T1000 (cell line): ENCODE measurements at regions not wholly inside any gene's neighbourhood (a gene's known extent, or its start where the extent isn't known, plus 50 kb on each side); places are given as distances from the start of the nearest gene placed in this dataset.
"Not testable (repeated sequence)": the region's sequence is repeated elsewhere in the genome, so short reads cannot be mapped to it uniquely, and the experiment has no call there.

Experiments
- DNase-seq: peaks from one replicate; lab custom pipeline; 2025; ENCODE audit warnings: mixed read lengths; lab: John Stamatoyannopoulos, UW

- DNase-seq, result no peak
These were observed 659.1 kb downstream of the TDRD15 start for GRCh38 chr2:21782866-21783265.

GRCh38 chr2:21787941-21788340 is 664.2 kb downstream of the TDRD15 start:
- no peak for DNase-seq

GRCh38 chr2:21790311-21790710 is 666.5 kb downstream of the TDRD15 start:
- not testable (repeated sequence) for DNase-seq

DNA sequence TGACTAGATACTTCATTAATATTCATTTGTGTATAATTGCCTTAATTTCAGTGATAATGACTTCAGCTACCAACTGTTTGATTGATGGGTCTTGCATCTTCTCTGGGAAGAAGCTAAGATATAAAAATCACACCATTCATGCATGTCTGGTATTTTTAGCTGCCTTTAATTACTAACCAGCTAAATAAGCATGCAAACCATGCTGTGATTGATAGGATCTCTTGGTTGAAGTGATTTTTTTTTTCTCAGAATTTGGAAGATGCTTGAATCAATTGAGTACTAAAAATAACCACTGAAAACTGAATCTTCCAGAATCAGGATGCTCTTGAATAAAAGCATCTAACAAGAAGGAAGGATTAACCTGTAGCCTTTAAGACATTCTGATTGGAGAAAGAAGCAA is 668.8 kb downstream of the TDRD15 start:
- DNase-seq, result no peak

DNA sequence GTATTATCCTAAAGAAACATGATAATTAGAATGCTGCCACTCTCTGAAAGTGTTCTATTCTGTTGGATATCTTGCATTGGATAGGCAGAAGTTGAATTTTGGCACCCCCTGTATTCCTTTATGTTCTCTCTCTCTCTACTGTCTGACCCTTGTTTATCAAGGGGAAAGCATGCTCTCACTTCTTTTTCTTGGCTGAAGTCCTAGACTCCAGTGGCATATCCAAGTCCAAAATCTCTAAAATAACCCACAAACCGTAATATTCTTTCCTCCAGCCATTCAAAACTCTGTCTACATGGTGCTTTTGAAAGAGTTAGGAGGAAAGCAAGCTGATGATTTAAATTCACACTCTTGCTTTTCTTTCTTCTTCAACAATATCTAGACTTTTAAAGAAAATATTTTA is 669.7 kb downstream of the TDRD15 start:
- no peak for DNase-seq

DNA sequence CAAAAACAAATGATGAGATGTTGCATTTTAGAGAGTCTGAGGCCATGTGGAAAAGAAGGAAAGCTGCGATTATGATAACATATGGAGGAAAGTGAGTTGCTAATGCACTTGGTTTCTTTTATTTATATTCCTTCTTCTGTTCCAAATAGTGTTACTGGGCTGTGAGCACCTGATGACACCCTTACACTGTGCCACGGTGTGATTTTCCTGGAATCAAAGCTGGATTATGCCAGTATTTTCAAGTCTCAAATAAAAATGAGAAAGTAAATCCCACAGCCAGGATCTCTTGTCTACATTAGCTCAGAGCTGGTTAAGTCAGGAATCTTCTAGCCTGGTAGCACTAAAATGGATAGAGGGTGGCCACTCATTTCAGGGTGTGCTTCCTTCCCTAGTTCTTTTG is 670.8 kb downstream of the TDRD15 start:
- DNase-seq, result no peak

DNA sequence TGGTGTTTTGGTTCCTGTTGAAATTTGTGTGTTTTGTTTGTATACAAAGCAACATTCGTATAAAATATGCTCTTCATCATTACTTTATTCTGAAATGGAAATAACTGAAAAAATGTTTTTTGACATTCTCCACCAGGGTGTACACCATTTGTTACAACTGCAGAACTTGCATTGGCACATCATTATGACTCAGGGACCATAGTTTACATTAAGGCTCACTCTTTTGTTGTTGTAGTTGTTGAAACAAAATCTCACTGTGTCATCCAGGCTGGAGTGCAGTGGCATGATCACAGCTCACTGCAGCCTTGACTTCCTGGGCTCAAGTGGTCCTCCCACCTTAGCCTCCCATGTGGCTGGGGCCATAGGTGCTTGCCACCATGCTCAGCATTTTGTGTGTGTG is 676.6 kb downstream of the TDRD15 start:
- DNase-seq, result no peak

DNA sequence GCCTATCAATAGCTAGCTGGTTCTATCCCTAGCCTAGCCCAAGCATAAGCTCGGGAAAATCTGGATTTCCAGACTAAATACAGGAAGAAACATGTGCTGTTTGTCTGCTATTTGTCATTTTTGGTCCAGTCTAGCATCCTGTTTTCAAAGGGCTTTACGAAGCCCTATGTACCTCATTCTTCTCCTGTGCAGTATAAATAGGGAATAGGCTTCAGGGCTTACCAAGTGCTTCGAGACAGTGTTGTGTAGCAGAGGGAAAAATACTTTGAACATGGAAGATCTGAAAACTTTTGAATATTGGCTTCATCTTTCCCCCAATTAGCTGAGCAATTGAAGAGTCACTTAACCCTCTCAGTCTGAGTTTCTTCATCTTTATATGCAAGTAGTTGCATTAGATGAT is 679.8 kb downstream of the TDRD15 start:
- DNase-seq, result no peak

- no peak for DNase-seq
These were observed 680.4 kb downstream of the TDRD15 start for GRCh38 chr2:21804151-21804550.

- no peak for DNase-seq
These were observed 687.8 kb downstream of the TDRD15 start for GRCh38 chr2:21811541-21811940.

GRCh38 chr2:21812766-21813165 is 689.0 kb downstream of the TDRD15 start:
- no peak for DNase-seq

DNA sequence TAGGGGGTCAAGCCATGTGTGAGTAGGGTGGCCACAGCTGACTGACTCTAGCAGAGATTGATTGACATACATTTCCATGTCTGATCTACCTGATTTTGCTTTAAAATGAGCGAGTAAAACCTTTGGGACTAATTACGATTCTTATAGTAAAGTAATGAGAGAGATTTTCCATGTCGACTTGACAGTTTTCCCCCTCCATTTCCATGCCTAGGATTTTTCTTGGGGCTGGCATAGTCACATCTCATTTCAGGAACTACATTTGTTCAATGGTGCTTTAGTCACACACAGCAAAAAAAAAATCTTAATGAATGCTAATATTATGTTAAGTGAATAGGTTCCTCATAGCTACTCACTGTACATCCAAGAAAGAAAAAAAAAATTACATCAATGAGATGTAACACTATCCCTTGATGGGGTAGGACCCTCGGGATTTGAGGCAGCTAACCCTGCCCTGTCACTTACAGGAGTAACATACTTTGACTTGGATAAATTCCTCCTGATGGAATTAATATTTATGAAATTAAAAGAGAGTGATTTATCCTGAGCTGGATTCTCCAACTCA is 690.9 kb downstream of the TDRD15 start:
- DNase-seq, result no peak

DNA sequence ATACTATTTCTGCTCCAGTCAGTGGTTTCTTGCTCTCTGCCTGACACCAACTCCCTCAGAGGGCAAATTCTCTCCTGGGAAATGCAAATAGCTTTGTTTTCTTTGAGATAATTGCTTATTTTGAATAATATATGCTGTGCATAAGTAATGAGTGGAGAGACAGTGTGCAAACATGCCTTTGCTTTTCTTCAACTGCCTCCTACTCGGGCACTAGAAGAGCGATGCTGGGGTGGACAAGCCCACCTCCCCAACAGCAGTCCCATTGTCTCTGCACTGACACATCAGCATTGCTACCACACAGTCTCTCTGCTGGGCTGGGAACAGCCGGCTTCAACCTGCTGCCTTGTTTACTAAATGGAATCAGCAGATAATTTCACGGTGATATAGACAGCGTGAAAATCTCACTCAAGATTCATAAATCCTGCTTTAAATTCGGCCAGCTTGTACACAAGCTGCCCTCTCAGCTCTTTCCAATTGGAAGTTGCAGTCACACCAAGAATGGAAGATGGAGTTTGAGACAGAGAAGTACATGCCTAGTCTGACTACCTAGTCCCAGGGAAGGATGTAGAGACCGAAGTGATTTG is 694.5 kb downstream of the TDRD15 start:
- DNase-seq, result no peak

GRCh38 chr2:21819454-21819853 is 695.7 kb downstream of the TDRD15 start:
- no peak for DNase-seq

DNA sequence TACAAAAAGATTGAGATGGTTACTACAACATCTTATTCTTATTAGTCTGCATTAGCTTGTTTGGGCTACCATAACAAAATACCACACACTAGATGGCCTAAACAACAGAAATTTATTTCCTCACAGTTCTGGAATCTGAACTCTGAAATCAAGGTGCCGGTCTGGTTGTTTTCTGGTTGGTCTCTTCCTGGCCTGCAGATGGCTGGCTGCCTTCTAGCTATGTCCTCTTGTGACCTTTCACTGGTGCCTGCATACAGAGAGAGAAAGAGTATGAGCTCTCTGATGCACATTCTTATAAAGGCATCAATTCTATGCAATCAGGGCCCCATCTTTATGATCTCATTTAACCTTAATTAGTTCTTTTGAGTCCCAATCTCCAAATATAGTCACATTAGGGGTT is 696.5 kb downstream of the TDRD15 start:
- no peak for DNase-seq

- no peak for DNase-seq
These were observed 698.0 kb downstream of the TDRD15 start for GRCh38 chr2:21821672-21822227.

DNA sequence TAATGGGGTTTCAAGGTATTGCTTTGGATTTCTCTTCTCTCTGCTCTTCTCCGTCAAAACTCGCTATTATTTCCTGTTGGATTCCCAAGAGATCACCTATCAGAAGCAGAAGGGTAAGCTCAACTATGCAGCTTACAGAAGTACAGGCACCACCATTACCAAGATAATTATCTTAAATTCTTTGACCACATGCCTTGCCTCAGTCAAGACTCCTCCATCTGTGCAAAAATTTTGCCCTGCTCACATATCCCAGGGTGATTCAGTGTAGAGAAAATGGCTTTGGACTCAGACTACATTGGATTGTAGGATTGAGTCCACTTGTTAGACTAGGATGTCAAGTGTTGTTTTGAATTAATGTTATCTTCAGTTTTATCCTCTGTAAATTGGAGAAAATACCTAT is 698.7 kb downstream of the TDRD15 start:
- no peak for DNase-seq

- no peak for DNase-seq
These were observed 710.0 kb downstream of the TDRD15 start for GRCh38 chr2:21833767-21834166.

- no peak for DNase-seq
These were observed 712.5 kb downstream of the TDRD15 start for GRCh38 chr2:21836261-21836660.

GRCh38 chr2:21836719-21837118 is 713.0 kb downstream of the TDRD15 start:
- DNase-seq, result no peak

- no peak for DNase-seq
These were observed 713.6 kb downstream of the TDRD15 start for GRCh38 chr2:21837168-21837960.

DNA sequence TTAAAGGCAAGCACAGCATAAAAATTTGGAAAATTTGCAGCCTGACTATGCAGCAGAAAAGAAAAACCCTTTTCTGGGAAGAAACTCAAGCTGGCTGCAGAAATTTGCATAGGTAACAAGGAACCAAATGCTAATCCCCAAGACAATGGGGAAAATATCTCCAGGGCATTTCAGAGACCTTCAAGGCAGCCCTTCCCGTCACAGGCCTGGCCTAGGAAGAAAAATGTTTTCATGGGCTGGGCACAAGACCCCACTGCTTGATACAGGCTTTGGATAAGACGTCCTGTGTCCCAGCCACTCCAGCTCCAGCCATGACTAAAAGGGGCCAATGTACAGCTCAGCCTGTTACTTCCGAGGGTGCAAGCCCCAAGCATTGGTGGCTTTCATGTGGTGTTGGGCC is 717.6 kb downstream of the TDRD15 start:
- DNase-seq, result no peak

GRCh38 chr2:21850367-21850766 is 726.6 kb downstream of the TDRD15 start:
- DNase-seq, result not testable (repeated sequence)
